ENCODE measurements at regions not wholly inside any gene's neighbourhood (a gene's known extent, or its start where the extent isn't known, plus 50 kb on each side); places are given as distances from the start of the nearest gene placed in this dataset.

DNA sequence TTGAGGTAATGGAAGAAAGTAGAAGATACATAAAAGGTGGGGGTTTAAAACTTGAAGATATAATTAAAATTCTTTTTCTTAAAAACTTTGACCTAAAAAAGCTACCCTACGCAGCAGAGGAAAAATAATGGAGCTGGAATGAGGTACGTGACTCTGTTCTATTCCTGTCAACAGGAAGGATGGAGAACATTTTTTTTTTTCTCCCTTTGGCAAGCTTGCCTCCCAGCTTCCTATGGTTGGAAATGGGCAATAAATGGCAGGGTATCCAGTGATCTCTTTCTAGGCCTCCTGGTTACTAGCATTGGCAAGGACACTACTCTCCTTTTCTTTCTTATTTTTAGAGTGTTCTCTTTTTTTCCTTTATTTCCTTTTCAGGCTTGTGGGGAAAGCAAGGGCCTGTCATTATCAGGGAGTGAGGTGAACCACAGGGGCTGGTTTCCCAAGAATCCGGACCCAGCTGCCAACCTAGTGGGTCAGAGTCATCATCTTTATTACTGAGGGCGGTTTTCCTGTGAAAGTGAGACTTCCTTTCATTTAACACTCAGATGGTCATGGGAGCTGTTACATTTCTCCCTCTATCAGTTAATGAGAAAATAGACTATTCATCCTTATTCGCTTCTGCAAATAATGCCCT, 224.6 kb downstream of the SPRY1 start:
- TF ChIP-seq, protein P1, sequence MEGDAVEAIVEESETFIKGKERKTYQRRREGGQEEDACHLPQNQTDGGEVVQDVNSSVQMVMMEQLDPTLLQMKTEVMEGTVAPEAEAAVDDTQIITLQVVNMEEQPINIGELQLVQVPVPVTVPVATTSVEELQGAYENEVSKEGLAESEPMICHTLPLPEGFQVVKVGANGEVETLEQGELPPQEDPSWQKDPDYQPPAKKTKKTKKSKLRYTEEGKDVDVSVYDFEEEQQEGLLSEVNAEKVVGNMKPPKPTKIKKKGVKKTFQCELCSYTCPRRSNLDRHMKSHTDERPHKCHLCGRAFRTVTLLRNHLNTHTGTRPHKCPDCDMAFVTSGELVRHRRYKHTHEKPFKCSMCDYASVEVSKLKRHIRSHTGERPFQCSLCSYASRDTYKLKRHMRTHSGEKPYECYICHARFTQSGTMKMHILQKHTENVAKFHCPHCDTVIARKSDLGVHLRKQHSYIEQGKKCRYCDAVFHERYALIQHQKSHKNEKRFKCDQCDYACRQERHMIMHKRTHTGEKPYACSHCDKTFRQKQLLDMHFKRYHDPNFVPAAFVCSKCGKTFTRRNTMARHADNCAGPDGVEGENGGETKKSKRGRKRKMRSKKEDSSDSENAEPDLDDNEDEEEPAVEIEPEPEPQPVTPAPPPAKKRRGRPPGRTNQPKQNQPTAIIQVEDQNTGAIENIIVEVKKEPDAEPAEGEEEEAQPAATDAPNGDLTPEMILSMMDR (conservative IDR thresholded peaks at IDR 0.05; ENCODE audit: low read length), result no peak
- no peak for TF ChIP-seq EZH2phosphoT487 (IDR thresholded peaks at IDR 0.05; ENCODE audit: borderline replicate concordance, low read depth, low read length)

Measured in OCI-LY7 (cell line).